ENCODE measurements at regions not wholly inside any gene's neighbourhood (a gene's known extent, or its start where the extent isn't known, plus 50 kb on each side); places are given as distances from the start of the nearest gene placed in this dataset.

GRCh38 chr1:29664711-29665110 is 428.4 kb downstream of the PTPRU start:
- TF ChIP-seq JUN (IDR thresholded peaks at IDR 0.05) (no peak), CTCF (IDR thresholded peaks at IDR 0.05) (no peak), CEBPB (IDR thresholded peaks at IDR 0.05) (no peak), MAZ (IDR thresholded peaks at IDR 0.05; ENCODE audit: borderline replicate concordance, low read depth, low read length) (no peak)
